ENCODE measurements at regions not wholly inside any gene's neighbourhood (a gene's known extent, or its start where the extent isn't known, plus 50 kb on each side); places are given as distances from the start of the nearest gene placed in this dataset.

DNA sequence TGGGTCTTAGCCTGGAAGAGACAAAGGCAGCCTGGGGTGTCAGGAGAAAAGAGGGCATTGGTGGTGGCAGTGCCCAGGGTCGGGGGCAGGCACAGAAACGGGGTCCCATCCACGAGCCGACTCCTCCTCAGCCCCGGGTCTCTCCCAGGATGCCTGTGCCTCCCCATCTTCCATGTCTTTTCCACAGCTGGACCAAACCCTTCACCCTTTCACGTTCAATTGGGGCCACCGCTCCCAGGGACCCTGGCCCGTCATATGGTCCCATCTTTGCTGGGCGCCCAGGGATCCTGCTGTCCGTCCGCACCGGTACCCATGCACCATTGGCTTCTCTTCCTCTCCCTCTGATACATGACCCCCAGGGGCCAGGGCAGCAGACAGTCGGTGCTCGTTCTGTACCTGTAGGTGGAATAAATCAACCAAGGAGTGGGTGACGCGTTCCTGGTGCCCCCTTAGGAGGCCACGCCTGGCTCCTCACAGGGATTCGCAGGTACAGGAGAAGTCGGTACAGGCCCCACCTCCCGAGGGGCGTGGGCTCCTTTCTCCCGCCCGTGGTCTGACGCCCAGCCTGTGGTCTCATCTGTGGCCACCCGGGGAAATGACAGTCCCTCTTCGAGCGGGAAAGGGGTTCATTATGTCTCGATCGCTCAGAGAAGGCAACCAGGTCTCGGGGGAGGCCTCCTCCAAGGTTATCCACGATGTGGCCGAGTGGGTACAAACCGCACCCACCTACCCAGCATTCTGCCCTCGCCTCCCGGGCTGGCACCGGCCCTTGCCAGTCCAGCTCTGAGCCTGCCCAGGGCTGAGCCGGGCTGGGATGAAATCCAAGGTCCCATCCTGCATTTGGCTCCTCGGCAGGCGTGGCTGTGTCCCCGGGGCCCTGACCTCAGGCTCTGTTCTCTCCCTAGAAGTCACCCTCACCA is 1493.6 kb downstream of the BRD1 start:
- intact Hi-C loops (cut with micrococcal nuclease), result no loop called here
- no peak overlapping the region for H3K27ac ChIP-seq (ENCODE audit: low read depth, low read length)
- H3K79me2 ChIP-seq (ENCODE audit: insufficient read depth, low read length), result no peaks in the 10 kb centered on the region
- no TSS peak for BruUV-seq (replicated peaks)
- no peak overlapping the region for H2AFZ ChIP-seq (ENCODE audit: low read depth, low read length, poor library complexity, severe bottlenecking)
- ChIA-PET POLR2A (no interaction called here), RAD21 (ENCODE audit: low non-redundant PET in 1 of 2, low total read pairs in 2 of 2, uncharacterized antibody in 2 of 2, unreplicated experiment in 2 of 2) (no interaction called here), CTCF (no interaction called here)
- H4K20me1 ChIP-seq (ENCODE audit: insufficient read depth), result no peaks in the 10 kb centered on the region
- no peak overlapping the region for H3K9ac ChIP-seq (ENCODE audit: low read length)
- no peaks in the 10 kb centered on the region for H3K36me3 ChIP-seq (ENCODE audit: control insufficient read depth in 1 of 2, insufficient read depth in 2 of 2, low read length in 2 of 2)
- H3K4me1 ChIP-seq (ENCODE audit: control insufficient read depth in 1 of 2, insufficient read depth in 2 of 2, low read length in 2 of 2), result no peaks in the 10 kb centered on the region
- TF ChIP-seq FOSL1 (IDR thresholded peaks at IDR 0.05; ENCODE audit: low read depth) (no peak), RAD21 (IDR thresholded peaks at IDR 0.05; ENCODE audit: low read depth) (no peak), SP1 (IDR thresholded peaks at IDR 0.05; ENCODE audit: low read depth) (no peak), ELF1 (IDR thresholded peaks at IDR 0.05; ENCODE audit: borderline replicate concordance, low read depth) (no peak), JUND (IDR thresholded peaks at IDR 0.05) (no peak), CBX3 (IDR thresholded peaks at IDR 0.05; ENCODE audit: low read depth) (no peak), YY1 (IDR thresholded peaks at IDR 0.05; ENCODE audit: extremely low read depth, insufficient replicate concordance, low read depth, low read length) (no peak), SIN3A (IDR thresholded peaks at IDR 0.05; ENCODE audit: low read depth) (no peak), TCF7L2 (IDR thresholded peaks at IDR 0.05; ENCODE audit: borderline replicate concordance, extremely low read depth, insufficient read depth, insufficient read length) (no peak), SRF (IDR thresholded peaks at IDR 0.05; ENCODE audit: low read depth) (no peak)
- TF ChIP-seq, protein P1, sequence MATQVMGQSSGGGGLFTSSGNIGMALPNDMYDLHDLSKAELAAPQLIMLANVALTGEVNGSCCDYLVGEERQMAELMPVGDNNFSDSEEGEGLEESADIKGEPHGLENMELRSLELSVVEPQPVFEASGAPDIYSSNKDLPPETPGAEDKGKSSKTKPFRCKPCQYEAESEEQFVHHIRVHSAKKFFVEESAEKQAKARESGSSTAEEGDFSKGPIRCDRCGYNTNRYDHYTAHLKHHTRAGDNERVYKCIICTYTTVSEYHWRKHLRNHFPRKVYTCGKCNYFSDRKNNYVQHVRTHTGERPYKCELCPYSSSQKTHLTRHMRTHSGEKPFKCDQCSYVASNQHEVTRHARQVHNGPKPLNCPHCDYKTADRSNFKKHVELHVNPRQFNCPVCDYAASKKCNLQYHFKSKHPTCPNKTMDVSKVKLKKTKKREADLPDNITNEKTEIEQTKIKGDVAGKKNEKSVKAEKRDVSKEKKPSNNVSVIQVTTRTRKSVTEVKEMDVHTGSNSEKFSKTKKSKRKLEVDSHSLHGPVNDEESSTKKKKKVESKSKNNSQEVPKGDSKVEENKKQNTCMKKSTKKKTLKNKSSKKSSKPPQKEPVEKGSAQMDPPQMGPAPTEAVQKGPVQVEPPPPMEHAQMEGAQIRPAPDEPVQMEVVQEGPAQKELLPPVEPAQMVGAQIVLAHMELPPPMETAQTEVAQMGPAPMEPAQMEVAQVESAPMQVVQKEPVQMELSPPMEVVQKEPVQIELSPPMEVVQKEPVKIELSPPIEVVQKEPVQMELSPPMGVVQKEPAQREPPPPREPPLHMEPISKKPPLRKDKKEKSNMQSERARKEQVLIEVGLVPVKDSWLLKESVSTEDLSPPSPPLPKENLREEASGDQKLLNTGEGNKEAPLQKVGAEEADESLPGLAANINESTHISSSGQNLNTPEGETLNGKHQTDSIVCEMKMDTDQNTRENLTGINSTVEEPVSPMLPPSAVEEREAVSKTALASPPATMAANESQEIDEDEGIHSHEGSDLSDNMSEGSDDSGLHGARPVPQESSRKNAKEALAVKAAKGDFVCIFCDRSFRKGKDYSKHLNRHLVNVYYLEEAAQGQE (IDR thresholded peaks at IDR 0.05; ENCODE audit: low read depth), result no peak
- TF ChIP-seq, protein P2, sequence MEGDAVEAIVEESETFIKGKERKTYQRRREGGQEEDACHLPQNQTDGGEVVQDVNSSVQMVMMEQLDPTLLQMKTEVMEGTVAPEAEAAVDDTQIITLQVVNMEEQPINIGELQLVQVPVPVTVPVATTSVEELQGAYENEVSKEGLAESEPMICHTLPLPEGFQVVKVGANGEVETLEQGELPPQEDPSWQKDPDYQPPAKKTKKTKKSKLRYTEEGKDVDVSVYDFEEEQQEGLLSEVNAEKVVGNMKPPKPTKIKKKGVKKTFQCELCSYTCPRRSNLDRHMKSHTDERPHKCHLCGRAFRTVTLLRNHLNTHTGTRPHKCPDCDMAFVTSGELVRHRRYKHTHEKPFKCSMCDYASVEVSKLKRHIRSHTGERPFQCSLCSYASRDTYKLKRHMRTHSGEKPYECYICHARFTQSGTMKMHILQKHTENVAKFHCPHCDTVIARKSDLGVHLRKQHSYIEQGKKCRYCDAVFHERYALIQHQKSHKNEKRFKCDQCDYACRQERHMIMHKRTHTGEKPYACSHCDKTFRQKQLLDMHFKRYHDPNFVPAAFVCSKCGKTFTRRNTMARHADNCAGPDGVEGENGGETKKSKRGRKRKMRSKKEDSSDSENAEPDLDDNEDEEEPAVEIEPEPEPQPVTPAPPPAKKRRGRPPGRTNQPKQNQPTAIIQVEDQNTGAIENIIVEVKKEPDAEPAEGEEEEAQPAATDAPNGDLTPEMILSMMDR (IDR thresholded peaks at IDR 0.05 in 2 of 3, conservative IDR thresholded peaks at IDR 0.05 in 1 of 3; ENCODE audit: borderline replicate concordance in 1 of 3, insufficient read depth in 1 of 3, low read depth in 2 of 3, low read length in 2 of 3), result no peak
- TF ChIP-seq, protein P3, sequence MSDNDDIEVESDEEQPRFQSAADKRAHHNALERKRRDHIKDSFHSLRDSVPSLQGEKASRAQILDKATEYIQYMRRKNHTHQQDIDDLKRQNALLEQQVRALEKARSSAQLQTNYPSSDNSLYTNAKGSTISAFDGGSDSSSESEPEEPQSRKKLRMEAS (IDR thresholded peaks at IDR 0.05), result no peak
- TF ChIP-seq, protein P4, sequence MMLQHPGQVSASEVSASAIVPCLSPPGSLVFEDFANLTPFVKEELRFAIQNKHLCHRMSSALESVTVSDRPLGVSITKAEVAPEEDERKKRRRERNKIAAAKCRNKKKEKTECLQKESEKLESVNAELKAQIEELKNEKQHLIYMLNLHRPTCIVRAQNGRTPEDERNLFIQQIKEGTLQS (IDR thresholded peaks at IDR 0.05), result no peak
- H3K4me2 ChIP-seq (ENCODE audit: low read length), result no peak overlapping the region
- no peaks in the 10 kb centered on the region for H3K9me2 ChIP-seq (ENCODE audit: insufficient read depth)
- ATAC-seq (no peak), DNase-seq (ENCODE audit: low read depth, low spot score) (no peak)
- no peak overlapping the region for H3K4me3 ChIP-seq (replicated peaks in 1 of 2; ENCODE audit: low read depth in 1 of 2, low read length in 2 of 2)
- no peaks in the 10 kb centered on the region for H3K27me3 ChIP-seq (ENCODE audit: insufficient read depth, low read length)
- peaks cover 0 to 3% of the 10 kb centered on the region in 2 experiments; a peak in 1 of 4 replicates for H3K9me3 ChIP-seq (ENCODE audit: control insufficient read depth in 1 of 2, insufficient read depth in 1 of 2, low read depth in 1 of 2, low read length in 2 of 2)
